NCI-H82 treated with DMSO at 0.1 percent for 48 hours (cell line): ENCODE measurements at regions not wholly inside any gene's neighbourhood (a gene's known extent, or its start where the extent isn't known, plus 50 kb on each side); places are given as distances from the start of the nearest gene placed in this dataset.

Experiments used
- DNase-seq: peaks from one replicate; lab custom pipeline; 2025; ENCODE audit not compliant: unreplicated experiment; lab: John Stamatoyannopoulos, UW

- DNase-seq, result no peak
Measured at GRCh38 chr6:98670045-98670746, 164.2 kb upstream of the POU3F2 start.

GRCh38 chr6:98672681-98673475 is 161.5 kb upstream of the POU3F2 start:
- no peak for DNase-seq

- DNase-seq, result no peak
Measured at GRCh38 chr6:98678481-98678880, 155.9 kb upstream of the POU3F2 start.

GRCh38 chr6:98686008-98686601 is 148.3 kb upstream of the POU3F2 start:
- no peak for DNase-seq

- no peak for DNase-seq
Measured at GRCh38 chr6:98687752-98688151, 146.6 kb upstream of the POU3F2 start.

- DNase-seq, result no peak
Measured at GRCh38 chr6:98695091-98695801, 139.1 kb upstream of the POU3F2 start.

- DNase-seq, result no peak
Measured at GRCh38 chr6:98711380-98711779, 123.0 kb upstream of the POU3F2 start.

- DNase-seq, result no peak
Measured at GRCh38 chr6:98716341-98716740, 118.0 kb upstream of the POU3F2 start.

GRCh38 chr6:98717322-98717877 is 117.0 kb upstream of the POU3F2 start:
- DNase-seq, result no peak

- DNase-seq, result no peak
Measured at GRCh38 chr6:98717988-98718387, 116.4 kb upstream of the POU3F2 start.

GRCh38 chr6:98724537-98724936 is 109.8 kb upstream of the POU3F2 start:
- no peak for DNase-seq

- no peak for DNase-seq
Measured at GRCh38 chr6:98747273-98747672, 87.1 kb upstream of the POU3F2 start.

GRCh38 chr6:98747960-98748359 is 86.4 kb upstream of the POU3F2 start:
- no peak for DNase-seq

GRCh38 chr6:98759459-98759858 is 74.9 kb upstream of the POU3F2 start:
- DNase-seq, result no peak

GRCh38 chr6:98764373-98764911 is 69.9 kb upstream of the POU3F2 start:
- no peak for DNase-seq

GRCh38 chr6:98769546-98769945 is 64.8 kb upstream of the POU3F2 start:
- peak; percentile 4 for DNase-seq

- no peak for DNase-seq
Measured at GRCh38 chr6:98775205-98775604, 59.2 kb upstream of the POU3F2 start.

- no peak for DNase-seq
Measured at GRCh38 chr6:98777762-98778161, 56.6 kb upstream of the POU3F2 start.

GRCh38 chr6:98779618-98780017 is 54.8 kb upstream of the POU3F2 start:
- no peak for DNase-seq

- no peak for DNase-seq
Measured at GRCh38 chr6:98782772-98783171, 51.6 kb upstream of the POU3F2 start.

- DNase-seq, result no peak
Measured at GRCh38 chr6:98783578-98783977, 50.8 kb upstream of the POU3F2 start.
